Spinal cord (tissue), 9 donors: ENCODE measurements at regions not wholly inside any gene's neighbourhood (a gene's known extent, or its start where the extent isn't known, plus 50 kb on each side); places are given as distances from the start of the nearest gene placed in this dataset.

ENCODE experiments used
- DNase-seq, 6 donors: peaks; one replicate each; pipeline versions ENCODE4 v3.0.0 to v3.0.0-alpha.2; 2013 to 2015; ENCODE audit warnings: low spot score in 6 of 6, low read depth in 4 of 6
- H3K27ac ChIP-seq: one replicate; pipeline ENCODE4 v1.5.1; 2013; ENCODE audit warnings: low read depth, low read length, control low read depth
- H3K27me3 ChIP-seq: one replicate; pipeline ENCODE4 v1.6.1; 2013; ENCODE audit warnings: low read length; ENCODE audit not compliant: control insufficient read depth, insufficient read depth
- H3K36me3 ChIP-seq: one replicate; pipeline ENCODE4 v1.6.1; 2013; ENCODE audit warnings: low read length; ENCODE audit not compliant: control insufficient read depth, insufficient read depth
- H3K4me1 ChIP-seq: one replicate; pipeline ENCODE4 v1.6.1; 2013; ENCODE audit warnings: low read length; ENCODE audit not compliant: control insufficient read depth, insufficient read depth
- H3K4me3 ChIP-seq: one replicate; pipeline ENCODE4 v1.5.1; 2013; ENCODE audit warnings: low read depth, low read length, control low read depth
- H3K9me3 ChIP-seq: one replicate; pipeline ENCODE4 v1.6.1; 2013; ENCODE audit warnings: low read length; ENCODE audit not compliant: control insufficient read depth, insufficient read depth
- WGBS: methylation state at CpG from one replicate; pipeline ENCODE4 v1.1.5; 2013; ENCODE audit warnings: missing lambda C conversion rate; ENCODE audit not compliant: insufficient coverage; 5-methylcytosine and 5-hydroxymethylcytosine counted together
- donor health status: healthy.

GRCh38 chr20:56986931-56987720 lies 279.3 kb downstream of the BMP7 start:
- 80% methylated on average over 4 of the region's 12 CpGs for WGBS
- DNase-seq: no peak
- H3K9me3 ChIP-seq: peaks cover 13% of the 10 kb centered on the region
- H3K36me3 ChIP-seq: no peaks in the 10 kb centered on the region
- H3K4me1 ChIP-seq: no peaks in the 10 kb centered on the region
- no peak overlapping the region for H3K4me3 ChIP-seq
- peaks cover 2% of the 10 kb centered on the region for H3K27me3 ChIP-seq
- no peak overlapping the region for H3K27ac ChIP-seq

- H3K4me3 ChIP-seq: no peak overlapping the region
- no peaks in the 10 kb centered on the region for H3K36me3 ChIP-seq
- no peak overlapping the region for H3K27ac ChIP-seq
- no peaks in the 10 kb centered on the region for H3K4me1 ChIP-seq
- peaks cover 13% of the 10 kb centered on the region for H3K9me3 ChIP-seq
- WGBS: 75% methylated on average over 15 of the region's 16 CpGs
- H3K27me3 ChIP-seq: peaks cover 2% of the 10 kb centered on the region
- DNase-seq: no peak
Observed at GRCh38 chr20:56987986-56988385, 278.5 kb downstream of the BMP7 start.

- no peaks in the 10 kb centered on the region for H3K36me3 ChIP-seq
- no peak for DNase-seq
- H3K27me3 ChIP-seq: peaks cover 2% of the 10 kb centered on the region
- H3K4me3 ChIP-seq: no peak overlapping the region
- peaks cover 13% of the 10 kb centered on the region for H3K9me3 ChIP-seq
- 71% methylated on average over 8 of the region's 8 CpGs for WGBS
- H3K4me1 ChIP-seq: no peaks in the 10 kb centered on the region
- no peak overlapping the region for H3K27ac ChIP-seq
Observed at GRCh38 chr20:56988446-56988845, 278.0 kb downstream of the BMP7 start.

- H3K4me1 ChIP-seq: no peaks in the 10 kb centered on the region
- peaks cover 13% of the 10 kb centered on the region for H3K9me3 ChIP-seq
- DNase-seq: no peak
- H3K36me3 ChIP-seq: no peaks in the 10 kb centered on the region
- 91% methylated on average over 1 of the region's 3 CpGs for WGBS
- H3K4me3 ChIP-seq: no peak overlapping the region
- H3K27me3 ChIP-seq: peaks cover 2% of the 10 kb centered on the region
- no peak overlapping the region for H3K27ac ChIP-seq
Observed at GRCh38 chr20:56989516-56989915, 276.9 kb downstream of the BMP7 start.

- Histone ChIP-seq H3K27ac (no peak overlapping the region), H3K27me3 (peaks cover 2% of the 10 kb centered on the region), H3K4me3 (no peak overlapping the region), H3K9me3 (no peaks in the 10 kb centered on the region), H3K4me1 (no peaks in the 10 kb centered on the region), H3K36me3 (no peaks in the 10 kb centered on the region)
- 100% methylated on average over 2 of the region's 3 CpGs for WGBS
- no peak for DNase-seq
Observed at GRCh38 chr20:56993020-56993559, 273.4 kb downstream of the BMP7 start.

GRCh38 chr20:56994006-56994405 lies 272.4 kb downstream of the BMP7 start:
- H3K4me1 ChIP-seq: no peaks in the 10 kb centered on the region
- WGBS: 86% methylated on average over 3 of the region's 8 CpGs
- no peak for DNase-seq

GRCh38 chr20:56995149-56995548 lies 271.3 kb downstream of the BMP7 start:
- Histone ChIP-seq H3K9me3 (no peaks in the 10 kb centered on the region), H3K36me3 (no peaks in the 10 kb centered on the region), H3K27ac (no peak overlapping the region), H3K27me3 (no peaks in the 10 kb centered on the region), H3K4me1 (no peaks in the 10 kb centered on the region), H3K4me3 (no peak overlapping the region)
- no peak for DNase-seq
- 94% methylated on average over 6 of the region's 9 CpGs for WGBS

More at GRCh38 chr20:56994006-56994405, 272.4 kb downstream of the BMP7 start:
- H3K27ac ChIP-seq: no peak overlapping the region
- no peaks in the 10 kb centered on the region for H3K36me3 ChIP-seq
- H3K4me3 ChIP-seq: no peak overlapping the region
- no peaks in the 10 kb centered on the region for H3K9me3 ChIP-seq
- no peaks in the 10 kb centered on the region for H3K27me3 ChIP-seq

GRCh38 chr20:56995635-56996075 lies 270.8 kb downstream of the BMP7 start:
- peak in 2 of 6 donors; percentile 16 to 51 for DNase-seq
- Histone ChIP-seq H3K4me3 (no peak overlapping the region), H3K36me3 (no peaks in the 10 kb centered on the region), H3K27ac (no peak overlapping the region), H3K4me1 (no peaks in the 10 kb centered on the region), H3K9me3 (no peaks in the 10 kb centered on the region), H3K27me3 (no peaks in the 10 kb centered on the region)
- WGBS: 63% methylated on average over 12 of the region's 12 CpGs

GRCh38 chr20:56996533-56996932 lies 269.9 kb downstream of the BMP7 start:
- 90% methylated on average over 2 of the region's 2 CpGs for WGBS
- H3K4me3 ChIP-seq: no peak overlapping the region
- H3K27me3 ChIP-seq: no peaks in the 10 kb centered on the region
- H3K9me3 ChIP-seq: no peaks in the 10 kb centered on the region
- no peaks in the 10 kb centered on the region for H3K4me1 ChIP-seq
- H3K27ac ChIP-seq: no peak overlapping the region
- DNase-seq: no peak
- H3K36me3 ChIP-seq: no peaks in the 10 kb centered on the region

- H3K36me3 ChIP-seq: no peaks in the 10 kb centered on the region
- WGBS: 97% methylated on average over 3 of the region's 3 CpGs
- H3K27ac ChIP-seq: no peak overlapping the region
- no peak overlapping the region for H3K4me3 ChIP-seq
- H3K9me3 ChIP-seq: no peaks in the 10 kb centered on the region
- peaks cover 3% of the 10 kb centered on the region for H3K27me3 ChIP-seq
- DNase-seq: no peak
- H3K4me1 ChIP-seq: no peaks in the 10 kb centered on the region
Observed at GRCh38 chr20:56998438-56998837, 268.0 kb downstream of the BMP7 start.
